Activated CD4-positive, alpha-beta T cell treated with anti-CD3 and anti-CD28 coated beads, Interleukin-2, Interleukin-6, amounts not matched to agents 100 ng/mL and 50 ng/mL, durations not matched to agents 16 hours and 8 hours (primary cell): ENCODE measurements at regions not wholly inside any gene's neighbourhood (a gene's known extent, or its start where the extent isn't known, plus 50 kb on each side); places are given as distances from the start of the nearest gene placed in this dataset.

ENCODE experiments used
- DNase-seq: peaks from one replicate; pipeline ENCODE4 v3.0.0-alpha.2; 2020

DNA sequence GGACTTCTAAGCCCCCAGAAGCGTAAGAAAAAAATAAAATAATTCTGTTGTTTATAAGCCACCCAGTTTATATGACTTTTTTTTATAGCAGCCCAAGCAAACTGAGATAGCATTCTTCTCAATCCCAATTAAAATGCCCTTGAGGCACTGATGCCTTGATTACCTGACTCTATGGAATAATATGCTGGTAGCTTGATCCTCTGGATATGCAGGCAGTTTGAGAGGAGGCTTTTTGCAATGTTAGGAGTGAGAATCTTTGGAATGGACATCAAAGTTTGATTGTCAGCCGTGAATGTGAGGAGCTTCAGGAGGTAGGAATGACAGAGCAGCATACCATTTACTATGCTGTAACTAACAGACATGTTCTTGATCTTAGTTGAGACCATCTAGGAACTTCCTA lies 275.6 kb downstream of the AASDHPPT start:
- no peak for DNase-seq

GRCh38 chr11:106369224-106369623 lies 291.8 kb downstream of the AASDHPPT start:
- DNase-seq = no peak

DNA sequence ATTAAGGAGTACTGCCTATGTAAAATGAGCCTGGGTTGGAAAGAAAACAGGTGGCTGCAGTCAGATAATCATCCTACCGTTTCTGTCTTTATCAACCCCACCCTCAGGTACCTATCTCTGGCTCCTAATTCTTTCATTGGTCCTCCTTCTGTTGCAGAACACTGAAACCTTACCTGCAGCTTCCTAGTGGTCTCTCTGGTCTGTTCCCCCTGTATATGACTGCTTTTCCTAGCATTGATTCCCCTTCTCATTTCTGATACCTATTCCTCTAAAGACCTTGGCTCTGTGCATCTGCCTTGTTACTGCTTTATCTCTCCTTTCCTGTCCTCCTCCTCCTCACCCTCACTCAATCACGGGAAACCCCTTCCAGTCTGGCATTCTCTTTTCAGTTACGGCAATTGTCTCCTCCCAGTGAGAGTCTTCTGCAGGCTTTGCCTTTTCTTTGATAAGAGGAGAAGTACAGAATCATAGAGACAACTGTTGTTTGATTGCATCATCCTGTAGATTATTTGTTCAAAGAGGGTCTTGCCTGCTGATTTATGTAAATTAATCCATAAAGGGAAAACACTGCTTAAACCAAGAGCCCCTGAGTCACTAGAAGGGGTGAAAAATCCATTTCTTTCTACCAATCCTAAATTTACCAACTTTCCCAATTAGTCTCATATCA lies 301.2 kb downstream of the AASDHPPT start:
- no peak for DNase-seq

DNA sequence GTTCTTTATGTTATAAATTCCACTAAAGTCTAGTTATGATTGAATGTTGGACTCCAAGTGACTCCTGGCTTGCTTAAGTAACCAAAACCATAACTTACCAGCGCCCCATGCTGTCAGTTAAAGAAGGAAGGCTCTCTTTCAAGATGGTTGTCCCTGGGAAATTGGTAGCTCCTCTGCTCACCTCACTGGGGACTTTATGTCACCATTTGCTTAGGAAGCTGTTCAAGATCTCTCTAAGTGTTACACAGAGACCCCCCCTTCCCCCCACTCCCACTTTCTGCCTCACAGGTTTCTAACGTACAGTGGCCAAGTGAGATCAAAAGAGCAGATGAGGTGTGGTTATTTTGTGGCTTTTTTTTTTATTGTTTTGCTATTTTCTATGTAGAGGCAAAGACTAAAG lies 301.8 kb downstream of the AASDHPPT start:
- no peak for DNase-seq

DNA sequence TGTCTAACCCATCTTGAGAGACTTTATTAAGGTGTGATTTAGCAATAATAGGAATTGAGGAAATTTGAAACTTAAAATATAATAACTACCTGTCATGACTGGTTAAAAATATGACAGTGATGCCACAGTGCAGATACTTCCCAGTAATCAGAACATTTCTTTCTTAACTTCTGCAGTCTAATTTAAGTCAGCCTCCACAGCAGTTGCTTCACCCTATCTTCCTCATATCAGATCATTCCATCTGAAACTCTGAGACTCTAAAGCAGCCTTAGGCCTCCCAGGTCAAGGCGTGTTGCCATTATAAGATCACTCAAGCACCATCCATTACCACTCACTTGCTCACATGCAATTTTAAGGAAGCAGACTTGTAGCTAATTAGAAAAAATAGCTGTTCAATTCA lies 302.2 kb downstream of the AASDHPPT start:
- no peak for DNase-seq

DNA sequence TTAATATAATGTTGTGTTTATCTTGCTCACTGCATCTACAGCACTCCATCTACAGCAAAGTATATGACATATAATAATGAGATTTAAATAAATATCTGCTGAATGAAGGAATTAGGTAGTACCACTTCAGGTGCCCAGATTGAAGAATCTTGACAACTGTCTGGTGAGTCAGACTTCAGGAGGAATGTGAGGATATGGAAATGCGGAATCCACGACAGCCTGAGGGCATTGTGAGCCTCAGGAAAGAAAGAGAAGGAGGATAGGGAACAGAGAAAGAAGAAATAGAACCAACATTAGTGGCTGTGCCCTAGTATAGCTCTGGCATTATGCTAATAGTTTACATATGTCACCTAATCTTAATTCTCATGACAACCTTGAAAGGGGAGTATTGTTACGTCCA lies 304.4 kb downstream of the AASDHPPT start:
- no peak for DNase-seq

GRCh38 chr11:106384429-106384828 lies 307.0 kb downstream of the AASDHPPT start:
- no peak for DNase-seq

DNA sequence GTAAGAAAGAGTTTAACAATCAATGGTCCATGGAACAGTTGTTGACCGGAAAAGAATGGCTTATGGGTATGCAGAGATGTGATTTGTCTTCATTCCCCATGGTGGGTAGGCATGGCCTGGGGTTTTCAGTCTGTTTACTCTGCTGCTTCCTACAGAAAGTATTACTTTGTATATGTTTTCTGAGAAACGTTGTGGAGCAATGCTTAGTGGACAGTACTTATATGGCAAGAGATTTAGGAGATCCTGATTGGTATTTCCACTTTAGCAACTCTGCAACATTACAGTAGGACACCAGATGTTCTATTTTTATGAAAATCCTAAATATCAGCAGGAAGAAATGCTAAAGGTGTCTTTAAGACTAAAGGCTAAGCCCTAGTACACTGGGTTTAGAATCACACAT lies 309.1 kb downstream of the AASDHPPT start:
- DNase-seq = no peak

DNA sequence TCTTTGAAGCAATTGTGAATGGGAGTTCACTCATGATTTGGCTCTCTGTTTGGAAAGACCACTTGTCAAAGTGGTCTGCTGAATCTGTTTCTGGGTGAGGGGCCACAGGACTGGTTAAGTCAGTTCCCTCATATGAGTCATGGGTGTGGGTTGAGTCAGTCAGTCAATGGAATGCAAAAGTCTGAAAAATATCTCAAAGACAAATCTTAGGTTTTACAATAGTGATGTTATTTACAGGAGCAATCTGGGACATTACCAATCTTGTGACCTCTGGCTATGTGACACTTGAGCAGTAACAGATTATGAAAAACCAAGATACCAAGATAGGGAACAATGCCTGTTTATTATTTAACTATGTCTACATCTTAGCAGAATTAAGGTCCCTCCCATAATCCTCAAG lies 311.6 kb downstream of the AASDHPPT start:
- no peak for DNase-seq

DNA sequence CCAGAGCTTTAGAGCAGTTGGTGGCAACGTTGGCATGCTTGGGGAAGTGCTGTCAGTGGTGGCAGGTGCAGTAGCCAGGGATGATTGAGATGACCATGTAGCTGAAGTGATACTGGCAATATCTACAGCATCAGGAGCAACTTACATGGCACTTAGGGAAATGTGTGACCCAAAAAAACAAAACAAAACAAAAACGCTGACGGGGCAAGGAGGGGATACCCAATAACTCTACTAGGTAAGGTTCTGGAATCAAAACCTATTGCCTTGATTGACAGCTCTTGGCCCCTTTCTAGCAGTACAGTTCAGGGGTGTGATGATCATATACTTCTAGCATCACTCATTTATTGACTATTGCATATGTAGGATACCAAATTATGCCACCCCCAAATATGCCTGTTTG lies 312.6 kb downstream of the AASDHPPT start:
- DNase-seq = no peak

DNA sequence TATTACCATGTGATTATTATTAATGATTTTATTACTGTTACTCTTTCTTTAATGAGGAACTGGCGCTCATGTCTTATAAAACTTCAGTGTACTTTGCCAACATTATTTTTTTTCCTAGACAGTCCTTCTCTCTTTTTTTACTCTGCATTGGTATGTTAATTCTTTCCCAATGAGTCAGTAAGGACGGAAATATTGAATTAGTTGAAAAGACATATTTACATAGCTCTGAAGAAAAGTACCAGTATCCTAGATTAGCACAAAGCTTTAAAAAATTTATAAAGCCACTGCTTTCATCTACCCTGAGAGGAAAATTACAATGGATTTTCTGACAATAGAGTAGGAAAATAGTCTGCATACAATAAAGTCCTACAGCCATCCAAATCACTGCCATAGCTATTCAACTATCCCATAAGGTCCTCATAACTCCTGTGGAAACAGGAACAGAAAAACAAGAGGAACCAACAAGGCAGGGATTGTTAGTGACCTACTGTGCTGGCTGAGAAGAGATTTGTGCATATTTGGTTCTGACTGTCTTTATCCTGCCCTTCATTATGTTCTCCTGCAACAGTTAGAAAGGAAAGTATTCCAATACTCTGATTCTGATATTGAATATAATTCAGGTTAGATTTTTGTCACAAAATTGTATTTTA lies 314.4 kb downstream of the AASDHPPT start:
- no peak for DNase-seq

- DNase-seq = no peak
These were observed 318.4 kb downstream of the AASDHPPT start for GRCh38 chr11:106395716-106396349.

DNA sequence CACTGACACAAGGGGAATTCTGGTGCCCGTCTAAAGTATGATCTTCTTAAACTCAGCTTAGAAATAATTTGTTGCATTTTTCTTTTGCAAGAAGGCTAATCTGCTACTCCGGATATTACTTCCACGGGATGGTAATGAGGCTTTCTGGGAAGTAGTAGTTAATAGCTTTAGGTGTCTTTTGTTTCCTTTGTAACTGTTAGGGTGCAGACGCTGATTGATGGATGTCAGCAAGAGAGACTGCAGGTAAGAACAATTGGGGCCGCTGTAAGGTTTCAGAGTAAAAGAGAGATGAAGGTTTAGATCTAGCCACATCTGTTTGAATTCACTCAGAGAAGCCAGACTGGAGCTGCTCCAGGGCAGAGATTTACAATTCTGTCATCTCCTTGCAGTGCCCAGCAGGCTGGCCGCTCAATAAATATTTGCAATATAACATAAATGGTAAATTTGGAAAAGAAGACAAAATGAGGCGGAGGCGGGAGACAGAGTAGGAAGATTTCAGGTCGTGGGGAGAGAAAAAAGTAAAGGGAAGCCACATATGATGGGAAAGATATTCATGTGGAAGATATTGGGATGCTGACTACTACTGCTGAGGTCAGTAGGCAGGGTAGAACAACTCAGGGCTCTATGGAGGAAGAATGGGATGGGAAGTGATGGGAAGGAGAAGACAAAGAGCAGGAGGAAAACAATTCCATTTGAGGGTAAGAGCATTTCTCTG lies 320.5 kb downstream of the AASDHPPT start:
- no peak for DNase-seq

DNA sequence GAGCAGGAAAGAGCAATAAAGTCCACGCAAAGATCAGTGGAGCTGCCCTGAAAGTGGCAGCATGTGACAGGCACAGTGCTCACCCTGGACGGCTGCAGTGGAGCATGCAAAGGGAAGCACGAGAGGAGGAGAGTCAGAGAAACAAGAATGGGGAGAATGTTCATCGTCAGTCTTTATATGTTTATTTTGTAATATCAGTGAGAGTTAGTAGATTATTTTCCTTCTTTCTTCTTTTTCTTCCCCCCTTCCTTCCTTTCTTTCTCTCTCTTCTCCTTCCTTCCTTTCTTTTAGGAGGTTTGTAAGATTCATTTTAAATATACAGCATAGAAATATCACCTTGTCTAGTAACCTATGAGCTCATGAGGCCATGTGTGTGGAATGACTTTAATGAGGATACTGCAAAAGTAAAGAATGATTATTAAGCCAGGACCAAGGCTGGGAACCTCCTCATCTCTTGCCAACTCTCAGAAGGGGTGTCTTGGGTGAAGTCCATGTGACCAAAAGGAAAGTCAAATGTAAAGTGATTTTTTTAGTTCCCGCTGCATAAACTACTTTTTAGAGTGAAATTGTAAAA lies 321.1 kb downstream of the AASDHPPT start:
- no peak for DNase-seq

DNA sequence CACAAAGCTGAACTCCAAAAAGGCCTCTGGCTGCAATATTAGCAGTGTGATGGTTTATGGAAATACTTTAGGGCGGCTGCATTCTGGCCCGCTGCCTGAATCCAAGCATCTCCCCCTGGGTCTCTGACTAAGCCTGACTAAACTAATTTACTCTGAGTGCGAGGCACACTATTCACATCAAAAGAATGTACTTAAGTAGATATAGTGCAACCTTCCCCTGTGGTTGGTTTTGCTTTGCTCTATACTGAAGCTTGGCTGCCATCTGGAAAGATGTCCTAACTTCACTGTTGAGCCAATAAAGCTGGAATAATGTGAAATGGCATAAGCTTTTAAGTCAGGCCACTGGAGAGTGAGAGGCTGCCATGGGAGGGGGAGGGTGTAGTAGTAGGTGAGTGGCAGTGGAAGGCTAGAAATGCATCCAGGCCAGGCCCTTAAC lies 321.6 kb downstream of the AASDHPPT start:
- DNase-seq = no peak

- DNase-seq = no peak
These were observed 322.2 kb downstream of the AASDHPPT start for GRCh38 chr11:106399624-106400023.

DNA sequence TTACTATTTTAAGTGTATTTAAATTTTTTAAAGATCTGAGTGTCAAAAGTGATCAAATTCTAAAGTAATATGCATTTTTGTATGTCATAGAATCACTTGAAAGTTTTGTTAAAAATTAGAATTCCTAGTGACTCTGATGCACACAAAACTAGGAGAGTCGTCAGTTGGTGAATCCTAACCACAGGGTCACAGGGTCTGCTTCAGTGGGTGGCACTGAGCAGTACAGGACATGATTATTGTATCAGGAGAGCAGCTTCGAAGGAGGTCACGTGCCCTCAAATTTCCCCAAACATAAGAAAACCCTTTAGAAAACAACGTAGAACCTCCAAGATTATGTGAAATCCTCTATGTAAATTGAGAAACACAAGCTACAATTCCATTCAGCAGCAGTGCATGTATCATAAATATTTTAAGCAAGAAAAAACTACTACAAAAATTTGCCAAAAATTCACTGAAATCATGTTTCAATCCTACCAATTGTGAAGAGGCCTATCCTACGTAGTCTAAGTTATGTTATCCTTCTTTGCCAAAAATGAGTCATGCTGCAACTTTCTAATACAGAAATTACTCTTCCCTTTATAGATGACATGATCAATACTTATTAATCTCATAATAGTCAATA lies 323.6 kb downstream of the AASDHPPT start:
- DNase-seq = no peak

- DNase-seq = no peak
These were observed 326.3 kb downstream of the AASDHPPT start for GRCh38 chr11:106403751-106404150.

DNA sequence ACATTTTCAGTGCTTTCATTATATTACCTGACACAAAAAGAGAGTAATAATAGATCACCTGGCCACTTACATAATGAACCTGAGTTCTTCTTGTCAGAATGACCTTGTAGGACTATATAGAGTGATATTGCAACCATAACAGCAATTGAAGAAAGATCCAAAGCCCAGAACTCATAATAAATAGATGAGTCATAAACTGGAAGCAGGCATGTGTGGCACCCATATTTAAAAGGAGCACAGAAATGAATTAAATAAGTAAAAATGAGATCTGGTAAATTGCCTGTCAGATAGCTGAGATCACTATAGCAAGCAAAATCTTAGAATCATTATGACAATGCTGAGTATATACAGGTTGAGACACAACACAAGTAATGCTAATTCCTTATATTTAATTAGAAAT lies 331.8 kb downstream of the AASDHPPT start:
- no peak for DNase-seq

DNA sequence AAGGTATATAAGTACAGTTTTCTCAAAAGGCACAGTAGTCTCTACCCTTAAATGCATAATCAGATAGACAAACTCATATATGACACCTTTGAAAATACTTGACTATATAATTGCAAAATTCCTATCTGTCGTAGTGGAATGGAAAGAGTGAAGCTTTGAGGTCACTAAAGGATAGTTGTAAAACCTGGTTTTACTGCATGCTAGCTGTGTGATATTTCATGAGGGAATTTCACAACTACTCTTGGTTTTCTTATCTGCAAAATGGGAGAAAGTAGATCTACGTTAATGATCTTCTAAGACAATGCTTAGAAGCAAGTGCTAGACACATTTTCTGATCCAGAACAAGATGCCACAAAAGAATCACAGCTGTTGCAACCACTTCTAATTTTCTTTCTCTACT lies 332.2 kb downstream of the AASDHPPT start:
- no peak for DNase-seq

DNA sequence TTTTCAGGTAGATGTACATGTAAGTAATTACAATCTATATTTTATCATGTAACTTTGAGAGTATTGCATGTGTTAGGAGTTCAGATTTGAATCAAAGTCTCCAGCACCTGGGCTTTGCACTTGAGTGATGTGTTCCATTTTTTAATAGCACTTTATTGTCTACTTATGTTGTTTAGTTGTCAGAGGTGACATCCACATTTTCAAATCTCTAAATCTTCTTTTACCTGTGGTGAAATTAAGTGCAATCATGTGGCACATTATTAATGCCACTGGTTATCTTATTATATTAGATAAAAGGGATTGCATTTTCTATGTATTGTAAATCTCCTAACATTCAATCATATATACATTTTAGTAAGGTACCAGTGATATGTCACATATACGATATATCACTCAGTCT lies 333.4 kb downstream of the AASDHPPT start:
- no peak for DNase-seq

GRCh38 chr11:106413222-106413621 lies 335.8 kb downstream of the AASDHPPT start:
- DNase-seq = no peak

- no peak for DNase-seq
These were observed 338.0 kb downstream of the AASDHPPT start for GRCh38 chr11:106415510-106415909.
